Right lung (tissue), 2 donors: ENCODE measurements at regions not wholly inside any gene's neighbourhood (a gene's known extent, or its start where the extent isn't known, plus 50 kb on each side); places are given as distances from the start of the nearest gene placed in this dataset.

Experiments
- DNase-seq, 2 donors: peaks; one replicate each; pipeline ENCODE4 v3.0.0-alpha.2; 2013

- DNase-seq, result no peak
Observed at GRCh38 chr2:16012029-16012596, 71.8 kb downstream of the MYCN start.

- DNase-seq, result no peak
Observed at GRCh38 chr2:16011621-16011960, 71.2 kb downstream of the MYCN start.

DNA sequence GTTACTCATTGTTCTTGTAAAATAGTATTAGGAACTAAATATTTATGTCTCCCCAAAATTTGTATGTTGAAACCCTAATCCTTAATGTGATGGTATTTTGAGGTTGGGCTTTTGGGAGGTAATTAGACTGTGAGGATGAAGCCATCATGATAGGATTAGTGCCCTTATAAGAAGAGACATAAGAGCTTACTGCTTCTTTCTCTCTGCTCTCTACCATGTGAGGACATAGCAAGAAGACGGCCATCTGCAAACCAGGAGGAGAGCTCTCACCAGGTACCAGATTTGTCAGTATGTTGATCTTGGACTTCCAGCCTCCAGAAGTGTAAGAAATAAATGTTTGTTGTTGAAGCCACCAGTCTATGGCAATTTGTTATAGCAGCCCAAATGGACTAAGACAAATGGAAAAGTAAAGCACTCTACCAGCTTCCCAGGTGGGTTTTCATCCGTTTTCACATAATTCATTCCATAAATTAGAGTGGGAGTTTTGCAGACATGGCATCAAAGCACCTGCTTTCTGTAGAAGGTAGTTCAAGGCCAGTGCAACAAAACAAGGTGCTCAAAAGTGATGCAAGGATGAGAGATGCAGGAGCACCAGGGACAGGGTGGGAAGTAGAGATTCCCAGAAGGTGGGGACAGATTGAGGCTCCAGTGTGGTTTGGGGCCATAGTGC, 70.7 kb downstream of the MYCN start:
- DNase-seq, result no peak

DNA sequence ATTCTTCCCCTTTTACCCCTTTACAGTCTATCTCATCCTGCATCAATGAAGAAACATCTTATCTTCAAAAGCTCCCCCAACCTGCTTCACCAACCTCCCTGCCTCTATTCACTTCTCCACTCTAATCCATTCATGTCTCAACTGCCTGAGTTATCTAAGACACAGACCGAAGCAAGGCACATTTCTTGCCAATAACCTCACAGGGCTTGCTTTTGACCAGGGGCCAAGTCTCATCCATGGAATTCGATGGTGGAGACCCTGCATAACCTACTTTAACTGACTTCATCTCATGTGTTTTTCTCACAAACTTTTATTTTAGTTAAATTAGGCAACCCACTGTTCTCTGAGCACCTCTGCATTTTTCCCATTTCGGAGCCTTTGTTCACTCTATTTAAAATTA, 69.7 kb downstream of the MYCN start:
- no peak for DNase-seq

- DNase-seq, result no peak
Observed at GRCh38 chr2:16009560-16009959, 69.2 kb downstream of the MYCN start.

- DNase-seq, result no peak
Observed at GRCh38 chr2:16008856-16009255, 68.5 kb downstream of the MYCN start.

DNA sequence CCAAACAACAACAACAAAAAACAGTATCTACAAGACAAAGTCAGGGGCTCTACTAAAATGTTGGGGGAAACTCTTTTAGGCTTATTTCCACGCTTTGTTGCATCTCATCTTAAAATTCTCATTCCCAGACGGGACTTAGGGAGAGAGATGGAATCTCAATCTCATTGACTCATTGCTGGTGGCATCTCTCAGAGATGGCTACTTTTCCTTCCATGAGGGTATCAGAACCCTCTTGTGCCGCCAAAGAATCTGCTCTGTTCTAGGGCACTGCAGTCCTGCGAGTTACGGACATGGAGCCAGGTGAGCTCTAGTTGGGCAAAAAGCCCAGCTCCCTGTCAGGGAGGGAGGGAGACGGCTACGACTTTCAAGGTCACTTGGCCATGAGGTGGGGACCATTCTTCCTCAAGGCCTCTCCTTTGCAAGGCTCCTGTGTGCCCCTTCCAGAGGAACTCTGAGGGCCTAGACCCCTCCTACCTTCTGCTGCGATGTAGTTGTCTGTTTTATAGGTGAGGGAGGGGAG, 68.0 kb downstream of the MYCN start:
- DNase-seq, result no peak

GRCh38 chr2:16007167-16007934, 67.0 kb downstream of the MYCN start:
- no peak for DNase-seq

GRCh38 chr2:16006537-16007166, 66.3 kb downstream of the MYCN start:
- no peak for DNase-seq

GRCh38 chr2:16005816-16006536, 65.6 kb downstream of the MYCN start:
- DNase-seq, result no peak

- DNase-seq, result no peak
Observed at GRCh38 chr2:16005389-16005788, 65.0 kb downstream of the MYCN start.

DNA sequence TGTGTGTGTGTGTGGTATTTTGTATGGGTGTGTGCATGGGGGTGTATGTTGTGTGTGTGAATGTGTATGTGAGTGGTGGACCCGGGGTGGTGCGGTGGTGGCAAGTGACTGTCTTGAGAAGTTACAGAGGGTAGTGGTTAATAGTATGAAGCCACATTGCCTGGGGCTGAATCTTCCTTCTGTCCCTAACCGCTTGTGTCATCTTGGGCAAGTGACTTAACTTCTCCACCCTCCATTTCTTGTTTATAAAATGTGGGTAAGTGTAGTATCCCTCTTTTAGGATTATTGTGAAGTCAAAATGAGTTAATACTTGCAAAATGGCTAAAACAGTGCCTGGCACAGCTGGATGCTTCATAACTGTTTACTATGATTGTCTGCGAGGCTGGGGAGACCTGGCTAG, 63.5 kb downstream of the MYCN start:
- no peak for DNase-seq

GRCh38 chr2:16003152-16003551, 62.8 kb downstream of the MYCN start:
- DNase-seq, result no peak

DNA sequence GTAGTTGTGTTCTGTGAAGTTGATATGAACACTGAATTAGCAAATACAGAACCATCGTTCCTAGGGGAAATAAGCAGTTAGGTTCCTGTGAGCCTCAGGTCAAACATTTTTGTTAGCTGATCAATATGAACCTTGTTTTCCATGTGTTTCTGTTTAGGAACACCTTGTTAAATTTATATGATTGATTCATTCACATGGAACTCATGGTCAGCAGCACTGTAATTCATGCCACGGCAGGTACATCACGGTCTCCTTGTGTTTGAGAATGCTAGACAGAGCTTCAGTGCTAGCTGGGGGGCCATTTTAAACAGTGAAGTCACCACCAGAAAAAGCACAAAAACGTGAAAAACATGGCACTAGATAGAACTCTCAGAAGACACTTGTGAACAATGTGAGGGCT, 62.2 kb downstream of the MYCN start:
- DNase-seq, result no peak

GRCh38 chr2:16002144-16002543, 61.8 kb downstream of the MYCN start:
- no peak for DNase-seq

DNA sequence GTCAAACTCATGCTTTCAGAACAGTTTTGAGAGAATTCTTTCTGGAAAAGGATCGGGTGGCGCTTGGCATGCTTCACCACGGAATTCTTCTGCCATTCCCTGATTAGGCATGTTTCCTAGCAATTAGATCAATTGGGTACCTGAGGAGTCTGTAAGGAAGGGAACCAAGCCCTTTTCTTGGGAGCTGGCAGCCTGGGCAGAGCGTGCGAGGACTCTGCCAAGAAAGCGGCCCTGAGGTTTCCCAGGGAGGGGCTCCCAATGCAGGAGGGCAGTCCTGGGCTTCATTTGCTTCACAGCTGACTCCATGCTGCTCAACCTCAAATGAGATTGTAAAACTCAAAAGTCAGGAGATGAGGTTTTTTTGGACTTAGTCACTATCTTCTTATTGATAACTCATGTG, 60.3 kb downstream of the MYCN start:
- DNase-seq, result no peak

- DNase-seq, result no peak
Observed at GRCh38 chr2:15999596-16000469, 59.5 kb downstream of the MYCN start.

- no peak for DNase-seq
Observed at GRCh38 chr2:15997728-15998280, 57.5 kb downstream of the MYCN start.

DNA sequence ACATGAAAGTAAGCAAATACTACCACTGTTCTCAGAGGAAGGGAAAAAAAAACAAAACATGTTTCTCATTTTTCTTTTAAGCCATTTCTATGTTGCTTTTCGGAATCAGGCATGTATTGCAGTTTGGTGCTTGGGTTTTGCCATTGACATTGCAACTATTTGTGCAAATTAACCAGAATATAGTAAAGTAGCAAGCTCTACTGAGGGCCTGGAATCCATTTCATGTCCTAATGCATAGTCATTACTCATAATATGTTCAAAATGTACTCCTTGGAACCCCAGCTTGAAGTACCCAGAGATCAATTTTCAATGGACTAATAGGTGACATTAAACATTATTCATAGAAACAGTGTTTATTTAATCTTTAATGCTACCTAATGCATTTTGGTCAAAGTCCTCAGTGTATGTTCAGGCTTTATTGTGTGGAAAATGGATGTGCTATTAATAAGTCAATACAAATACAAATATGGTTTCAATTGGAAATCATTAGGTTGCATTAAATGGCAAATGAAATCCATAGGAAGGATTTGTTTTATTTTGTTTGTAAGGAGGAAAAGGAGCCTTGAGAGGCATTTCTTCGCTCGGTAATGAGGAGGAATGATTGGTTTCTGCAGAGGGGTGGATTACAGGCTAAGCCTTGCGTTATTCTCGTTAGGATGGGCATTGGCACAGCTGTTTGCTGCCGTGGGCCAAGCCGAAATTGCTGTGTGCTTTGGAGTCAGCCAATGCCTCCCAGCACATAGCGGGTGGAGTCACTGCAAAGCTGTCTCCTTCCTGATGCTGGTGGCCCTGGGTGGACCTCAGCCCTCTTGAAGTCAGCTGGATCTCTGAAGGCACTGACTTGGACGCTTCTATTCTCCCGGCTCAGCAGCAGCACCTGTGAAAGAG, 56.4 kb downstream of the MYCN start:
- no peak for DNase-seq
